ENCODE measurements at regions not wholly inside any gene's neighbourhood (a gene's known extent, or its start where the extent isn't known, plus 50 kb on each side); places are given as distances from the start of the nearest gene placed in this dataset.

DNA sequence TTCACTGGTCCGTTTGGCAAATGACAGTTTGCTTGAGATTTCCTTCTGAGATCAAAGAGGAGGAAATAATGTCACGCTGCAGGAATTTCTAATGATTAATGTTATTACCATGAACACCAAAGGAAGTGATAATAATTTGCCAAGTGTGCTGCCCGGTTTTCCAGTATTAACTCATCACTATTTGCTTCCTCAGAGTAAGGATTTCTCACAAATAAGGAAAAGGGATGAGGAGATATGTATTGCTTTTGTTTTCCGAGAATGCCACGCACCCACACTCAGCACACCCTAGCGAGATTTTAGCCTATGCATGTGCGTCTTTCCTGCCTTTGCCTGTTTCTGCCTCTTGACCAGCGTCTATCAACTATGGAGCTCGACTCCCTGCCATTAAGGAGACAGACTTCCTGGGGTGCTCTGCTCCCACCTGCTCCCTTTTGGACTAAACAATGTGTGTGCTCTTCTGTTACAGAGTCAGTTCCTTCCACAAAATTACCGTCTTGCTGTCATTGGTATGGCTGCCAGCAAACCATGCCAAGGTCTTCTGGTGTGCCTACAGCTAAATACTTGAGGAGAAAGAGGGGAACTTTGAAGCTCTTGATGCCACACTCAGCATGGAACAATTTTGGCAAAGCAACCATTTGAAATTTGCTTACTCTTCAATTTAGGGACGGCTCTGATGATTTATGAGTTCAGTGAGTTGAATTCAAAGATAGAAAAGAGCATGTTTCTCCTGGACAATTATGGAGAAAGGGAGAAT is 393.1 kb upstream of the ZFP42 start:
- ChIA-PET CTCF (no interaction called here), POLR2A (no interaction called here)
- TF ChIP-seq HDGF (IDR thresholded peaks at IDR 0.05; ENCODE audit: borderline replicate concordance), result no peak
- TF ChIP-seq PKNOX1 (IDR thresholded peaks at IDR 0.05), result no peak
- TF ChIP-seq ELF4 (IDR thresholded peaks at IDR 0.05), result no peak
- no peak for TF ChIP-seq FOXM1 (IDR thresholded peaks at IDR 0.05; ENCODE audit: borderline replicate concordance)
- TF ChIP-seq ZNF384 (IDR thresholded peaks at IDR 0.05), result no peak
- TF ChIP-seq L3MBTL2 (conservative IDR thresholded peaks at IDR 0.05), result no peak
- TF ChIP-seq FOXK2 (IDR thresholded peaks at IDR 0.05), result no peak
- no peak for TF ChIP-seq BHLHE40 (IDR thresholded peaks at IDR 0.05; ENCODE audit: borderline replicate concordance)
- TF ChIP-seq SP1 (IDR thresholded peaks at IDR 0.05), result no peak
- no peak for TF ChIP-seq NFRKB (IDR thresholded peaks at IDR 0.05)
- TF ChIP-seq ARNT (IDR thresholded peaks at IDR 0.05), result no peak
- TF ChIP-seq SUZ12 (IDR thresholded peaks at IDR 0.05), result no peak
- TF ChIP-seq TARDBP (IDR thresholded peaks at IDR 0.05), result no peak
- no peak for TF ChIP-seq CTBP1 (IDR thresholded peaks at IDR 0.05; ENCODE audit: borderline replicate concordance)
- TF ChIP-seq LEF1 (IDR thresholded peaks at IDR 0.05; ENCODE audit: borderline replicate concordance), result no peak
- no peak for TF ChIP-seq FOXA1 (IDR thresholded peaks at IDR 0.05)
- no peak for DNase-seq (ENCODE audit: extremely low spot score)

DNA sequence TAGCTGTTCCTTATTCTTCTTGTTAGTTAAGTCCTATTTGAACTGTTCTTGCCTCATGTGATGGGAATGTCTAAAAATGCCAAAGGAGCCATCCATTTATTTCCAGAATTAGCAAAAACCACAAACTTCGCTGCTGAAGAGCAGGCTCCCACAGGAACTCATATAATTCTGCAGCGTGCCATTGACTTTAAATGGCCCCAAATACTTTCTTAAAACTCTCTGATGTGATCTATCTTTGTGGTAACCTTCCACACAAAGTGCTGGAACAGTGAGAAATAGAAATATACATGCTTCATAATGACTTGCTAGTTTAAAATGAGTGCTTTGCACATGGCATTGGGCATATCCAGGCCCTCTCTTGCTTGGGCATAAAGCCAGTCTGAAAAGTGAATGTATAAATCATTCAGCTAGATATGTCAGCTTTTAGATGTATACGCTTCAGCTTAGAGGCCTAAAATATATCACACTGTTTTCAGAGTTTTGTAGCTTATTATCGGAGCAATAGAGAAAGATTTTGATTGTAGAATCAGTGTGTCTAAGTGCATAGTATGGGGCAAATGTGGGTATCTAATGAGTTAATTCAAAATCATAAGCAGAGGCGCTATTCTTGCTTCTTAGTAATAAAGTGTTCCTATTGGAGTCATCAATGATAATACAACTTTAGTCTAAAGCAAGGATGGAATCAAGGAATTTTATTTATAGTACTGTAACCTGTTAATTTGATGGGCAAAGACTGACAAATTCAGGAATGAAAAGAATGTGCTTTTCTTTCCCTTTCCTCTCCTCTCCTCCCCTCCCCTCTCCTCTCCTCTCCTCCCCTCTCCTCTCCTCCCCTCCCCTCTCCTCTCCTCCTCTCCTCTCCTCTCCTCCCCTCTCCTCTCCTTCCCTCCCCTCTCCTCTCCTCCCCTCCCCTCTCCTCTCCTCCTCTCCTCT is 392.2 kb upstream of the ZFP42 start:
- ChIA-PET CTCF (no interaction called here), POLR2A (no interaction called here)
- TF ChIP-seq FOXM1 (IDR thresholded peaks at IDR 0.05; ENCODE audit: borderline replicate concordance), result no peak
- no peak for TF ChIP-seq FOXA1 (IDR thresholded peaks at IDR 0.05)
- TF ChIP-seq HDGF (IDR thresholded peaks at IDR 0.05; ENCODE audit: borderline replicate concordance), result no peak
- TF ChIP-seq L3MBTL2 (conservative IDR thresholded peaks at IDR 0.05), result no peak
- no peak for TF ChIP-seq CTBP1 (IDR thresholded peaks at IDR 0.05; ENCODE audit: borderline replicate concordance)
- TF ChIP-seq ARNT (IDR thresholded peaks at IDR 0.05), result no peak
- no peak for TF ChIP-seq ELF4 (IDR thresholded peaks at IDR 0.05)
- TF ChIP-seq SUZ12 (IDR thresholded peaks at IDR 0.05), result no peak
- no peak for TF ChIP-seq SP1 (IDR thresholded peaks at IDR 0.05)
- no peak for TF ChIP-seq FOXK2 (IDR thresholded peaks at IDR 0.05)
- no peak for TF ChIP-seq TARDBP (IDR thresholded peaks at IDR 0.05)
- TF ChIP-seq LEF1 (IDR thresholded peaks at IDR 0.05; ENCODE audit: borderline replicate concordance), result no peak
- TF ChIP-seq PKNOX1 (IDR thresholded peaks at IDR 0.05), result no peak
- DNase-seq (ENCODE audit: extremely low spot score), result no peak

- ChIA-PET CTCF (no interaction called here), POLR2A (no interaction called here)
- no peak for DNase-seq (ENCODE audit: extremely low spot score)
- no peak for TF ChIP-seq FOXM1 (IDR thresholded peaks at IDR 0.05; ENCODE audit: borderline replicate concordance)
- TF ChIP-seq BHLHE40 (IDR thresholded peaks at IDR 0.05; ENCODE audit: borderline replicate concordance), result no peak
- TF ChIP-seq SP1 (IDR thresholded peaks at IDR 0.05), result no peak
- no peak for TF ChIP-seq TARDBP (IDR thresholded peaks at IDR 0.05)
- no peak for TF ChIP-seq SUZ12 (IDR thresholded peaks at IDR 0.05)
- no peak for TF ChIP-seq ZNF384 (IDR thresholded peaks at IDR 0.05)
- TF ChIP-seq CTBP1 (IDR thresholded peaks at IDR 0.05; ENCODE audit: borderline replicate concordance), result no peak
- no peak for TF ChIP-seq LEF1 (IDR thresholded peaks at IDR 0.05; ENCODE audit: borderline replicate concordance)
- no peak for TF ChIP-seq NFRKB (IDR thresholded peaks at IDR 0.05)
- TF ChIP-seq PKNOX1 (IDR thresholded peaks at IDR 0.05), result no peak
- TF ChIP-seq FOXK2 (IDR thresholded peaks at IDR 0.05), result no peak
- no peak for TF ChIP-seq ELF4 (IDR thresholded peaks at IDR 0.05)
- no peak for TF ChIP-seq HDGF (IDR thresholded peaks at IDR 0.05; ENCODE audit: borderline replicate concordance)
- TF ChIP-seq FOXA1 (IDR thresholded peaks at IDR 0.05), result no peak
Observed at GRCh38 chr4:187604984-187605383, 390.6 kb upstream of the ZFP42 start.

GRCh38 chr4:187606581-187606980 is 389.0 kb upstream of the ZFP42 start:
- DNase-seq (ENCODE audit: extremely low spot score), result peak; percentile 24
- no peak for TF ChIP-seq PKNOX1 (IDR thresholded peaks at IDR 0.05)
- no peak for TF ChIP-seq SP1 (IDR thresholded peaks at IDR 0.05)
- TF ChIP-seq FOXA1 (IDR thresholded peaks at IDR 0.05), result no peak
- no peak for TF ChIP-seq LEF1 (IDR thresholded peaks at IDR 0.05; ENCODE audit: borderline replicate concordance)
- TF ChIP-seq ELF4 (IDR thresholded peaks at IDR 0.05), result no peak
- no peak for TF ChIP-seq TARDBP (IDR thresholded peaks at IDR 0.05)
- CTCF ChIA-PET, result interaction anchor here (0.6 to 1.1 kb wide), 5 partner anchors 11 to 827 kb away, joined by 3 to 4 read pairs (median 3); no protein-coding TSS in a partner anchor
- POLR2A ChIA-PET, result no interaction called here

DNA sequence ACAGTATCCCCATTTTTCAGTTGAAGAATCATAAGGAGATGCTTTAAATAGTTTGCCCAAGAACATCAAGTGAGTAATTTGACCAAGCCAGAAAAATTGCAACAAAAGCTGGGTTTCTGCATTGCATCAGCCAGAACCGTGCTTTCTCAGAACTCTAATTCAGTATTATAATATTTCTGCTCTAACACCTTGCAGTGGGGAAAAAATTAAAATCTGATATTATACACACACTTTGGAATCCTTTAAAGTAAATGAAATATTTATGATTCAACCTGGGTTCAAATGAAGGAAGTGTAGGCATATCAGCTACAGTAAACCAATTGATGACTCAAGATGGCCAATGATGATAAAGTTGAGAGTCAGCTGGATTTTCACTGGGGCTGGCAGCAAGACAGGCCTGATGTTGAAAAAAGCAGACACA is 387.6 kb upstream of the ZFP42 start:
- no peak for TF ChIP-seq LEF1 (IDR thresholded peaks at IDR 0.05; ENCODE audit: borderline replicate concordance)
- no peak for TF ChIP-seq SP1 (IDR thresholded peaks at IDR 0.05)
- TF ChIP-seq ELF4 (IDR thresholded peaks at IDR 0.05), result no peak
- TF ChIP-seq BHLHE40 (IDR thresholded peaks at IDR 0.05; ENCODE audit: borderline replicate concordance), result no peak
- TF ChIP-seq FOXK2 (IDR thresholded peaks at IDR 0.05), result no peak
- no peak for TF ChIP-seq FOXA1 (IDR thresholded peaks at IDR 0.05)
- no peak for TF ChIP-seq PKNOX1 (IDR thresholded peaks at IDR 0.05)
- ChIA-PET POLR2A (no interaction called here), CTCF (no interaction called here)
- DNase-seq (ENCODE audit: extremely low spot score), result no peak
